ENCODE measurements at regions not wholly inside any gene's neighbourhood (a gene's known extent, or its start where the extent isn't known, plus 50 kb on each side); places are given as distances from the start of the nearest gene placed in this dataset.
"Not testable (repeated sequence)": the region's sequence is repeated elsewhere in the genome, so short reads cannot be mapped to it uniquely, and the experiment has no call there.

DNA sequence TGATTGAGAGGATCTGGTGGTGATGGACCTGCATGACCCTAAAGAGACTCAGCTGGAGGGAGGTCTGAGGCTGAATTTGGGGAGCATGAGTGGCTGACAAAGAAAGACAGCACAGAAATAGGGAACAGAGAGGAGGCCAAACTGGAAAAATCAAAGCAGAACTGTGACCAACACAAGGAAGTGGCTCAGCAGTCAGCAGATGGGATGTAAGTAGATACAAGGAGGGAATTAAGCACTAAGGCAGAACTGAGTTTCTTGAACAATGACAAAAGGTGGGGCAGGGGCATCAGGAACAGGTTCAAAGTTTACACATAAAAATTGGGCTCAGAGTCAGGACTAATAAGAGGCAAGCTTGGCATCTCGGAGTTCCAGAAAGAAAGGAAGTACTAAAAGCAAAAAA, 144.3 kb upstream of the KLF3 start:
- DNase-seq (ENCODE audit: low read depth): no peak

DNA sequence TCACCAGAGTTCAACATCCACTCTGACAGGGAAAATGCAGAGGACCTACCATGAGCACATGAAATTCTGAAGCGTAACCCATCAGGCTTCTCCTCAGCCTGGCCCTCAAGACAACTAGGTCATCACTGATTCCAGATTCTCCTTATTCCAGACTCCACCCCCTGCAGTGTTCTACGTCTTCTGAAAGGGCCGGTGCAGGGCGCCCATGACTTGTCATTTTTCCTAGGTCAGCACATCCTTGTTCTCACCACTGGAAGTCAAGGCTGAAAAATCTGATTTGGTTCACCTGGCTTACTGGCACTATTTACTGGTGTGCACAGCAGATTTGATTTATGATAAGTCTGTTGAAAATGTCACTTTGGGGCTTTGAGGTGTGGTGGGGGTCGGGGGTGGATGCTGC, 140.9 kb upstream of the KLF3 start:
- DNase-seq (ENCODE audit: low read depth): no peak

DNA sequence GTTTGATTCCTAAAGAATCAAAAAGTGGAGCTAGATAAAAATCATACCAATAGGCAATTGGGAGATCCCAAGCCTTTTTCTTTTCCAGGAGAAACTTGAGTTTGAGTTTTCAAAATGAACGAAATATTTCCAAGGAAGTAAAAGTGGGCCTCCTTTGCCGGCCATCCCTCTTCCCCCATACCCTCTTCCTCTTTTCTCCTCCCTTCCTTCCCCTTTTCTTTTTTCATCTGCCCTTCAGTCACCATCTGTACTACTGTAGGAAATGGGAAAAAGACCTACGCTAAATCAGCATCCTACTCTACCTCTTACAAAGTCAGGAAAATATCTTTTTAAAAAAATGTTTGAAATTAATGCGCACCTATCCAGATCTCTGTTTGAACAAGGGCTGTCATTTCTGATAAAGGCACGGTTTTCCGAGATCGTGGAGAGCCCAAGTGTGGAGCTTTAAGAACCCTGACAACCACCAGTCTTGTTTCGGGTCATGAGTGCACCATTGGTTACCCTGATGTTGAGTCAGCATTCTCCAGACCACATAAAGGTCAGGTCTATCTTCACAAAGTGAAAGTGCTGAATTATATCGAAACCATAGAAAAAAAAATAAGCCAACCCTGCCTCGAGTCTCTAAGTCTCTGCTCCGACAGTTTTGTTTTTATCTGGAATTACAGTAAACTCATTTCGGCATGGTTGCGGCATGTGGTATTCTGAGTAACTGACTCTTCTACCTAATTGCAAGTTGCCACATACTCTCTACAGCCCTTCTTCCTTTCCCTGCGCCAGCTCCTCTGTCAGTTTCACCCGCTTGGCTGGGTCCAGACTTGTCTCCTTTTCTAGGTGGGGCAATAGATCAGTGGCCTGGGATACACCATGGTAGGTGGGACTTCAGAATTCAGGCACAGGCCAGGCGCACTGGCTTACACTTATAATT, 140.2 kb upstream of the KLF3 start:
- DNase-seq (ENCODE audit: low read depth): peak; percentile 21

DNA sequence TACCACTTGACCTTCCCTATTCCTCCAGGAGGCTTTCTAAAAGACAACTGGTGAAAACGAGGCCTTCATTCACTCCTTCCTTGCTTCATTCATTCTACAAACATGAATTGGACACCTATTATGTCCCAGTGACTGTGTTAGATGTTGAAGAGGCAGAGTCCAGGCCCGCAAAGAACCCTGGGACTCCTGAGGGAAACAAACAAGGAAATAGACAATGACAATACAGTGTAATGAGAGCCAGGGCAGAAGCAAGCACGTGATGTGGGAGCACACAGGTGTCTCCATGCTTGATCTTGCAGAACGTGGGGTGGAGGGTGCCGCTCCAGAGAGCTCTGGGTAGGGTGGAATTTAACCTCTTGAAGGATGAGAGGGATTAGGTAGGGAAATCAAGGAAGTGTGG, 137.6 kb upstream of the KLF3 start:
- no peak for DNase-seq (ENCODE audit: low read depth)

DNA sequence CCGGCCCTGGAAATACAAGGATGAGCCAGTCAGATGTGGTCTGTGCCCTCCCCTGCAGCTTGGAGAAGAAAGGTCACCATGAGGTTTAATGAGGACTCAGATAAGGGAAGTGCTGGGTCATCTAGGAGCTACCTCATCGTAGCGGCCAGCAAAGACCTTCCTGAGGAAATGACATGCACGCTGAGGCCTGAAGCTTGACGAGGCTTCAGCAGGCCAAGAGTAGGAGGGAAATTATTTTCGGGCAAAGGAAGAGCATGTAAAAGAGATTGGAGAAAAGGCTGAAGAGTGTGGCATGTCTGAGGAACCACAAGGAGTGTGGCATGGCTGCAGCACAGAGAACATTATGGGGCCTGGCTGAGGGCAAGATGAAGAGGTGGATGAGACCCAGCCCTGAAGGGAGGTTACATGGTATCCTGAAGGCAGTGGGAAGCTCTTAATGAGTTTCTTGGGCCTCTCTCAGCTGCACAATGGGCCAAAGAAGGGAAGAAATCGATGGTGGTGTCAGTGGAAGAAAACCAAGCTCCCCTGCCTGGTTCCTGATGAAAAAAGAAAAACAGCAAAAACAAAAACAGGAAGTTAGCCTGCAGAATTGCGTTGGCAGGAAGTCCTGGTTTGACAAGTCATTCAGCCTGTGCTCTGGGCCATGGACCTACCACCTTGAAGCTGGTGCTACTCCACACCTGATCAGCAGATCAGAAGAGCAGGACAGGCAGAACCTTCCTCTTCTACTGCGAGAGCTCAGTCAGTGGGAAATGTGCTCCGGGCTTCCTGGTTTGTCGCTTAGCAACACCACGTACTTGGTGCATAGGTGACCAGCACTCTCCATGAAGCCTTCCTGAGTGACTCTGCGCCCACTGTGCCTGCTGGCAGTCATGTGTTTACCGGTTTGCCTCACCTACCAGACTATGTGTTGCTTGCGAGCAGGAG, 134.5 kb upstream of the KLF3 start:
- DNase-seq (ENCODE audit: low read depth): peak; percentile 14

DNA sequence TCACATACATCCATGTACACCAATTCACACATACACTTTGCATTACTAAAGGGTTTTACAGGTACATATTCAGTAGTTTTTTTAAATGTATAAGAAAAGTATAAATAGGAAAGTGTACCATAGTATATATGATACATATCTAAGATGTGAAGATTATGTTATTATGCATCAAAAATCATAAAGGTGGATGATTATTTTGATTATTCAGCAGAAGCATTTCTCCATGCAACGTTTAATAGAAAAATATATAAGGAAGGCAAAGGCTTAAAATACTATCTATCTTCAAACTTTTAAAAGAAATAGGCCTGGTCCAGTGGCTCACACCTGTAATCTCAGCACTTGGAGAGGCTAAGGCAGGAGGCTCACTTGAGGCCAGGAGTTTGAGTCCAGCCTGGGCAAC, 133.5 kb upstream of the KLF3 start:
- no peak for DNase-seq (ENCODE audit: low read depth)

DNA sequence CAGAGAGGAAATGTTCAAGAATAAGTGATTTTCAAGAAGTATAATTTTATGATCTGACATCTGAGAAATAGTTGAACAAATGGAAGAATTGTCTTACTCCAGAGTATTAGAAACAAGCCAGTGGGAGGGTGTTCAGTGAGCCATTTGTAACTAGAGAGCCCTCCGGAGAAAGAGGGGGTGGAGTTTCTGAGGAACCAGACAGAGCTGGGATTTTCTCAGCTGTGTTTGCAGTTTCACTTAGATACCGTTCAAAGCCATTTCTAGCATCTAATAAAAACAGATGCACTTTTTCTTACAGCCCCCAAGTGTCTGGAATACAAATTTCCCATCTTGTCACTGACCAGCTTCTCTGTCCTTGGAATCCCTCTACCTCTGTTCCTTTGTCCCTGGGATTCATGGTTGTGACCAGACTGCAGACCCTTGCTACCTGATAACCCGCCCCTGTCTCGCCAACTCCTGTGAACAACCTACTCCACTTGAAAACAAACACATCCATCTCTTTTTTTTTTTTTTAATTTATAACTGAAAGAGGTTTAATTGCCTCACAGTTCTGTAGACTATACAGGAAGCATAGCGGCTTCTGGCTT, 132.8 kb upstream of the KLF3 start:
- DNase-seq (ENCODE audit: low read depth): no peak

DNA sequence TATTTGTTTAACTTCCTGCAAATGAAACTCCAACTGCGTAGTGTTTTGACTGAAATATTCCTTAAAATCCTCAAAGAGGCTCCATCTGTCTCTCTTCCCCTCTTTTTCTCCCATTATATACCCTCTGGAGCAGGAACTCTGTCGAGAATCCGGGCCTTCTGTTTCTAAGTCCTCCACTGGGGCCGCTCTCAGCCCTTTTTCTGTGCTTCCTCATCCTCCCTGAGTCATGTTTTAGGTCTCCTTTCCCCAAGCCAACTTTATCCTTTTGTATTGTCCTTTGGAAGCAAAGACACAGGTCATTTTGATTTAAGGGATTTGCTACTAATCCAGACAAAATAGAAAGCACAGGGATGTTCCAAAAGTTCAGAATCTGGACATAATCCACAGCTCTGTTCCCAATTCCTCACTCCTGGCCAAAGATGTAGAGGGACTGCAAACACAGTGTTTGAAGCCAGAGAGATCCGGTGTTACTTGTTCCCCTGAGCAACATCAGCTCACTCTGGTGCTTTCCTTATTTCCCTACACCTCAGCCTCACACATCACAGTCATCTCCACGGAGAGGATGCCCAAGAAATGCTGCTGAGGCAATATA, 131.0 kb upstream of the KLF3 start:
- DNase-seq (ENCODE audit: low read depth): no peak

DNA sequence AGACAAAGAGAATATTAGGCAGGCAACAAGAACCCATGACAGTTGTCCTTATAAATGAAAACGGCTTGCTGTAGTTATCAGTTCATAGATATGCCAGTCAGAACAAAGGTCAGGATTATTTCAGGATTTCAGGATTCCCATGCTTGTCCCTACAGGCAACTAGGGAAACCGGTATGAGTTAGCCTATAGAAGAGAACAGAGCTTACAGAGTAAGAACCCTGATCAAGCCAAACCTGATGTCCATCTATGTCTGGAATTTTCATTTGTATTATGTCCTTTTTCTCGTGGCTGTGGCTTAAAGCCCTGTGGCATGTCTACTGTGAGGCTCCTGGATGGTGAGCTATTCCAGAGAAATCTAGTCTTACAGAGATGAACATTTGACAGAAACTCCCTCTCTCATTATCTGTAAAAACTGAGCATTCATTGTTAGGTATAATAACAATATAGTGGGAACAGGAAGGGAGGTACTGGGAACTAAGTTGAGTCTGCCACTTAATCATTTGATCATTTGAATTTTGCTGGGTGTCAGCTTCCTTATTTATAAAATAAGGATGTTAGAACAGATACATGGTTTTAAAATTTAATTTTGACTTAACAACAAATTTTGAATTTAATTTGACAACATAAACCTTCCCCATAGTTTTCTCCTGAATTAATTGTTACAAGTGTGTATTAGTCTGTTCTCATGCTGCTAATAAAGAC, 129.5 kb upstream of the KLF3 start:
- no peak for DNase-seq (ENCODE audit: low read depth)

DNA sequence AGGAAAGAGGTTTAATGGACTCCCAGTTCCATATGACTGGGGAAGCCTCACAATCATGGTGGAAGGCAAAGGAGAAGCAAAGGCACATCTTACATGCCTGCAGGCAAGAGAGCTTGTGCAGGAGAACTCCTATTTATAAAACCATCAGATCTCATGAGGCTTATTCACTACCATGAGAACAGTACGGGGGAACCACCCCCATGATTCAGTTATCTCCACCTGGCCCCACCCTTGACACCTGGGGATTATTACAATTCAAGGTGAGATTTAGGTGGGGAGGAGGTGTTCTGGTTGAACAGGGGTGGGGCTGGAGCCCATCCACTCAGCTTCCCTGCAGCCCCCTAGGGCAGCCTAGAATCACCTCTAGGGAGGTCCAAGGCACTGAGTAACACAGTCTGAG, 128.9 kb upstream of the KLF3 start:
- DNase-seq (ENCODE audit: low read depth): not testable (repeated sequence)

DNA sequence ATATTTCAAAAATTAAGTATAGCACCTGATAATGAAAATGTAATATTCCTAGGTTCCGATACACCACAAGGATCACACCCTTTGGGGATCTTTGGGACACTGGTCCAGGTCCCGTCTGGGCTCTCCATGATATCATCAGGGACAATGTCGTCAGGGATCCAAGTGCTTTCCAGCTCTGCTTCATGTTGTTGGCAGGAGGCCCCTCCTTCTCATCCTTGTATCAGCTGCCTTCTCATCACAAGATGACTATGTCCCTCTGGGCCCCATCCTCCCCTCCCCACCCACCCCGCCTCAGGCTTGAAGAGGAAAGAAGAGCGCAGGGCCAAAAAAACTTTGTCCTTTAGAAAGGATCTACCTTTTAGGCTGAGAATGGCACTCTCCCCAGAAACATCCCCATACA, 128.3 kb upstream of the KLF3 start:
- no peak for DNase-seq (ENCODE audit: low read depth)

DNA sequence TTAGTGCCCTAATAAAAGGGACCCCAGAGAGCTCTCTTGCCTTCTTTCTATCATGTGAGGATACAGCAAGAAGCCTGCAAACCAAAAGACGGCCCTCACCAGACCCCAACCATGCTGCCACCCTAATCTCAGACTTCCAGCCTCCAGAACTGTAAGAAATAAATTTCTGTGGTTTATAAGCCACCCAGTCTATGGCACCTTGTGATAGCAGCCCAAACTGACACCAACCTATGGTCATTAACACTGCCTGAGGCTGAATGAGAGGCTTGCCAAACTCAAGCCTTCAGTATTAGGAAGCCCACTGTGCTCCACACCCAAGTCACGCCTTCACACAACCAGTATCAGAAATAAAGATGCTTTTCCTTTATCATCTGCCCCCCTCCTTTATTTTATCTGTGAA, 127.3 kb upstream of the KLF3 start:
- no peak for DNase-seq (ENCODE audit: low read depth)

DNA sequence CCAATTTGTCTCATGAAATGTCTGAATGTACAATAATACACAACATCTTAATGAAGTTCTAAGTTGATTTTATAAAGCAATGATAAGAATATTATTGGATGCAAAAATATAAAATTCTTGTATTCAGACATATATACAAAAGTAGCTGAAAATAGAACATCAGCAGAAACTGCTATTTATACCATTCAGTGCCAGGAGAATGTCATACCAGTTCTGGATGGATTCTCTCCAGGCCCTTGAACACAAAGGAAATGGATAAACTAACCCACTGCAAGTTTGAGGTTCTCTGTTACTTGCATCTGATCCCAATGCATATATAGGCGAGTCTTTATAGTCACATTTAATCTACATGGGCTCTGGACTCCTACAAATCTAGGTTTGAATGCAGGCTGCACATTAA, 126.3 kb upstream of the KLF3 start:
- DNase-seq (ENCODE audit: low read depth): no peak

DNA sequence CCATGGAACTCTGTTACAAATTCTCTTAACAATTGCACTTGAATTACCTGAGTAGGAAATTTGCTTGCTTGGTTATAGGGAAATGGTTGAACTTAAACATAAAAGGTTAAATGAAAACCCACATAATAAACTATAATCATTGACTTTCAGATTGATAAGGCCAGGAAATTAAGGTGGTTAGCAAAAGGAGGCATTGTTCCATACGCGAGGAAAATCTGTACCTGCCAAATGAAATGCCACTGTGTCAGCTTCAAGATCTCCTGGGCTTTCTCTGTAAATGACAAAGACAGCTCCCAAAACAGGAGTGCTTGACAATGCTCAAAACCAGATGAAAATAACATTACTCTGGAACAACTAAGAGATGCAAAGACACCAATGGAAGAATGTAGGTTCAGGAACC, 125.5 kb upstream of the KLF3 start:
- no peak for DNase-seq (ENCODE audit: low read depth)

DNA sequence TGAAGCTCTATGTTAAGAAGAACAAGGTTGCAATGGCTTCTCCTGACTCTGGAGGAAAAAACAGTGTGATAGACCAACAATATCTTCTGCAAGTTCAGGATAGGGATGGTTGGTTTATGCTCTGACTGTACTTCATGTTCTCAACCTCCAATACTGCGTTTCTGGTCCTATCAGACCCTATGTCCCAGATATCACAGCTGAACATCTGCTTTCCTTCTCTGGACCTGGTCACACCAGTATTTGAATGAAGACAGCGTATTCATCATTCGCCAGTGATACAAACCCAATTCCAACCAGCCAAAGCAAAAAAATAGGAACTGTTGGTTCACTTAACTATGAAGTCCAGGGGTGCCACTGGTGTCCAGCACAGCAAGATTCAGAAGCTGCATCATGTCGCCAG, 124.5 kb upstream of the KLF3 start:
- DNase-seq (ENCODE audit: low read depth): no peak

DNA sequence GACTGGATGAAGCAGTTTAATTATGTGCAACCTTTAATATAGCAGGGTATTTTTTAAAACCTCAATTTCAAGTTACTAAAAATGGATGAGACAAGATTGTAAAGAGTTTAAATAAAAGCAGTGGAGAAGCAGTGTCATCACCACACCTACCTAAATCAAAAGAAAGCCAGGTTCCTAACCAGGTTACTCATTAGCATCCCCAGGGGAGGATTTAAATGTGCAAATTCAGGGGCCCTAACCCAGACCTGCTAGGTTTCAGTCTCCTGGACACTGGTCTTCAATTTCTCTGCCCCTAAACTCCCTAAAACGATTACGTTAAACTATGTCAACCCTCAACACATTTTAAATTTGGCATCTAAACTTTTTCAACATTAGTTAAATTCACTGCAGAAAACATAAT, 116.9 kb upstream of the KLF3 start:
- no peak for DNase-seq (ENCODE audit: low read depth)

DNA sequence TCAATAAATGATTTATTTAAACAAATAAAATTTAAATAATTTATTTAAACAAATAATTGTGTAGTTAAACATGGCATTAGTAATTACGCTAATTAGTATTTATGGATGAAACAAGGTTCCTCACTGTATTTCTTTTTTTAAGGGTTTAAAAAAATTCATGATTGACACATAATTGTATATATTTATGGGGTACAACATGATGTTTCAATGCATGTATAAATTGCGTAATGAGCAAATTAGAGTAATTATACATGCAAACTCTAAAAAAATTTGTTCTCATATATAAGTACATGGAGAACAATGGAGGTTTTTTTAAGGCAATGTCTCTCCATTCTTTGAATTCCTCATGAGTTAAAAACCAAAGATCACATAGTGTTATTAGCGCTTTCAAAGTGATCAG, 115.7 kb upstream of the KLF3 start:
- DNase-seq (ENCODE audit: low read depth): no peak

DNA sequence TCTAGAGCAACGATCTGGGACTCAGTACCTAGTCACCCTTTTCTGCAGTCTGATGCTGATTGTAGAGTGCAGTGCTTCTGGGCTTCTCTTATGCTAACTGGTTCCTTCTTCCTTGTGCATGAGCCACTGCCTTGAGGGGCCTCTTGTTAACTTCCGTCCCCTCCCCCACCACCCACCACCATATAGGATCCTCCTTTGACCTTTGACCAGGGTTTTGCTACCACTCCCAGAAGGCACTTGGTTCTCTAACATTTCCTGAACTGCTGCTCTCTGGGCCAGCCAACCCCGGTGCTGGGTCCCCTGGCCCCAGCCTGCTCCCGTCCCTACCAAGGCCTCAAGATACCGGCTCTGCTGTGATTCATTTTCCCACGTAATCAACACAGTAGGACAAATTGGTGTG, 104.6 kb upstream of the KLF3 start:
- no peak for DNase-seq (ENCODE audit: low read depth)

DNA sequence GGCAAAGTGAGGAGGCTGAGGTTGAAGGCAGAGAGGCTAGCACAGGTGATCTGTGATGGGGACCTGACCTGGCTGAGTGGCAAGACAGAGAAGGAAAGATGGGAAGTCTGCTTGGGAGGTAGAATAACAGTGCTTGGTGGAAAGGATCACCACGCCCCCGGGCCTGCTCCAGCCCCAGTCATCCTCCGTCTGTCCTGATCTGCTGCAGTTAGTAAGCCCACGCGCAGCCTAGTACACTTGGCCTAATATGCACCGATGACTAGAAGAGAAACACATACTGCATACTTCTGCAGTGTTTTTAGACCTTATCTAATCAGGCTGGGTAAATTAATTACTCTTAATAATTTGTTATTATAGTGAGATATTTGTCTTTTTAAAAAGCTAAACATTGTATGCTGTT, 103.7 kb upstream of the KLF3 start:
- DNase-seq (ENCODE audit: low read depth): no peak

DNA sequence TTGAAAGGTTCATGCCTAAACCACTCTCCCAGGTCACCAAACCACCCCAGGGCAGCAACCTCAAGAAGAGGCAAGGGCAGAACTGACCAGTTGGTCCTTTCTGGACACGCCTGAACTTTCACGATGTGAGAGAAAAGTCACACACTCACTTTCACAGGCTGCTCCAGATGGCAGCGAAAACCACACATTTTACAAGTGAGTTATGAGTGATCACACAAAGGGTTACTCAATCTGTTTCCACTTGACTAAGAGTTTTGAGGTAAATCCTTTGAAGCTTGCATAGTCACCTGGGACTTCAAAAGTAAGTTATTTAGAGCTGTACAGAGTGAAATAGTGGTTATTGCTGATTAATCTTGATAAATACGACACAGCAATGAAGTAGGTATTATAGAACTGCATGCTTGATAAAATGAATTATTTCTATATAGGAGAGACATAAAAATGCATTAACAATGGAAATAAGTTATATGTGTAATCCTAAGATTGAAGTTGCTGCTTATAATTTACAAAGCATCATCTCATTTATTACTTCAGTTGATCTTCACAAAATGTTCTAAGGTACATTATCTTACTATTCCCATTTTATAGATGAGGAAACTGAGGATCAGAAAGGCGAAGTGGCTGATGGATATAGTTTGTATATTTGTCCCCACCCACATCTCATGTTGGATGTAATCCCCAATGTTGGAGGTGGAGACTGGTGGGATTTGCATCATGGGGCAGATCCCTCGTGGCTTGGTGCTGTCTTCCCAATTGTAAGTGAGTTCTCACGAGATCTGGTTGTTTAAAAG, 103.0 kb upstream of the KLF3 start:
- DNase-seq (ENCODE audit: low read depth): no peak

DNA sequence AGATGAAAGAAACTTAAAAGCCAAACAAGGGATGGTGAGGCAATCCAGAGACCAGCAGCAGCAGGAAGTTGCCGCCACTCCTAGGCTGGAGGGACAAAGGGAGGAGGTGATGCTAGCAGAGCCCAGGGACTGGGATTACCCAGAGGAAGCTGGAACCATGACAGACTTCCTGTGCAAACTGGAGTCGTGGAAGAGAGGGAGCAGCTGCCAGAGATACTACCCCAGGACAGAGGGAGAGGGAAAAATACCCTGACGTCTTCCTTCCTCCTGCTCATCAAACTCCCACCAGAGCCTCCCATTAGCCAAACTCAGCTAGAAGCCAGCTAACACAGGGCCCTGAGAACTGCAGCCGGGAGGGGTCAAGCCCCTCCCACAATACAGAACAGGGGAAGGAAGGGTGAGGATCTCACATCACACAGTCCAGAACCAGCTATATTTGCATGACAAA, 101.2 kb upstream of the KLF3 start:
- DNase-seq (ENCODE audit: low read depth): no peak

Measured in T follicular helper cell (primary cell).